Retinal pigment epithelial cell (primary cell): ENCODE measurements at regions not wholly inside any gene's neighbourhood (a gene's known extent, or its start where the extent isn't known, plus 50 kb on each side); places are given as distances from the start of the nearest gene placed in this dataset.

Experiments
- DNase-seq: peaks from one replicate; pipeline ENCODE4 v3.0.0-alpha.2; 2010; ENCODE audit warnings: low read depth
- H3K4me3 ChIP-seq: 2 replicates; pipeline ENCODE4 v1.5.1; 2011; ENCODE audit warnings: mild to moderate bottlenecking, low read length, control low read depth, moderate library complexity
- CTCF ChIP-seq: conservative IDR thresholded peaks from 2 replicates; pipeline ENCODE4 v1.5.1; 2011; ENCODE audit warnings: low read depth, low read length, control low read depth, inconsistent platforms

DNA sequence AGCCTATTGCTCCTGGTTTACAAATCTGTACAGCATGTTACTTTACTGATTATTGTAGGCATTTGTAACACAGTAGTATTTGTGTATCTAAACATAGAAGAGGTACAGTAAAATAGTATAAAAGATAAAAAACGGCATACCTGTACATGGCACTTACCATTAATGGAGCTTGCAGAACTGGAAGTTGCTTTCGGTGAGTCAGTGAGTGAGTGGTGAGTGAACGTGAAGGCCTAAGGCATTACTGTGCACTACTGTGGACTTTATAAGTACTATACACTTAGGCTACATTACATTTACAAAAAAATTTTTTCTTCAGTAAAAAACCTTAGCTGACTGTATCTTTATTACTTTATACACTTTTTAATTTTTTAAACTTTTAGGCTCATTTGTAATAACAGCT, 90.9 kb downstream of the RAP2B start:
- no peak overlapping the region for H3K4me3 ChIP-seq
- no peak for DNase-seq
- no peak for TF ChIP-seq CTCF

DNA sequence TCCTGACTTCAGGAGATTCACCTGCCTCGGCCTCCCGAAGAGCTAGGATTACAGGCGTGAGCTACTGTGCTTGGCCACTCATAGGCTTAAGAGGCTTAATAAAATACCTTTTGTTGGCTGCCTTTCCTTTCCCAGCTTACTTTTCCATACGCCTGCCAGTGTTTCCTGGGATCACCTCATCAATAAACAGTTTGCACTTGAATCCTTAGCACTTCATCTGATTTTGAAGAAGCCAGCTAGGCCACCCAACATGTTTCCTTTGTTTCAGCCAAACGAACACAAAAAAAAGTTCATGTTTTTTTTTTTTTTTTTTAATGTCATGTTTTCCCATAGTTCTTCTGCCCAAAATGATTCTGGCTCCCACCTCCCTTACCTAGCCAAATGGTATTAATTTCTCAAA, 92.3 kb downstream of the RAP2B start:
- DNase-seq = no peak
- H3K4me3 ChIP-seq = no peak overlapping the region
- TF ChIP-seq CTCF = no peak

DNA sequence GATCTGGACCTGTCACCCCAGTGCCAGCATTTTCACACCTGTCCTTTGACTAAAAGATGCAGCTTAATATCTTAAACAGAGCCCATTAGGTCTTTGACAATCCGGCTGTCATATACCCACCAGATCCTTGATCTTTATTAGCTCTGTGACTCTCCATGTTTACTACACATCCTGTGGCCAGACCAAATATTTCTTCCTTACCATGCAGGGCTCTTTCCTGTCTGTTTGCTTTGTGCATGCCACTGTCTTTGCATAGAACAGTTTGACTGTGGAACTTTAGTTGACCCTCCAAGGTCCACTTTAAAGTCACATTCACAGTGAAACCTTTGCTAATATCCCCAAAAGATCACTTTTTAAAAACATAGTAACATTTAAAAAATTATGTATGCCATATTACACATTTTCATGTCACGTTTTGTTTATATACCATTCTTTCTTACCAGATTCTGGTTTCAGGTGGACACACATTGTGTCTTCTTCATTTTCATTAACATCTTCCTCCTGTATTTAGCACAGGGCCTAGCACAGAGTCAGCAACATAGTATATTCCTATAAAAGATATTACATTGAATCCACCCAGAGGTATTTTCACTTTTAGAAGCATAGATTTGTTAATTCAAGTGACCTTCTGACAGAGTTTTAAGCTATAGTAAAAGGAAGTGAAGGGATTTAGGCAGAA, 95.8 kb downstream of the RAP2B start:
- DNase-seq = no peak
- no peak for TF ChIP-seq CTCF
- no peak overlapping the region for H3K4me3 ChIP-seq

GRCh38 chr3:153259956-153260355, 97.9 kb downstream of the RAP2B start:
- no peak overlapping the region for H3K4me3 ChIP-seq
- TF ChIP-seq CTCF = no peak
- DNase-seq = no peak

DNA sequence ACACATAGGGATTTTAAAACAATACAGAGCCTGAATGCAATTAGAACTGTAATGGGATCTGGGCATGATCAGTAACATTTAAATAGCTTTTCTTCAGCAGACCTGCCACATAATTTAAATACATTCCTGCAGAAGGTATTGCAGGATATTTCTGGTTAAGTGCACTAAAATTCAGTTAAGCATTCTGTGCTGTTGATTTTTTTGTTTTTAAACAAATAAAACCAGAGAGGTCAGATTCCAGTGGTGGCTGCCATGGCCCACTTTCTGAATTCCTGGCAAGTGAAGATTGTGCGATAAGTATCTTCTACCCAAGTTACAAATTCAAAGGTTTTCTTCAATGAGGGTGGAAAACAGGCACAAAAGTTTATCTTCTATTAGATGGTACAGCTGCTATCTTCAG, 98.7 kb downstream of the RAP2B start:
- no peak for TF ChIP-seq CTCF
- no peak overlapping the region for H3K4me3 ChIP-seq

DNA sequence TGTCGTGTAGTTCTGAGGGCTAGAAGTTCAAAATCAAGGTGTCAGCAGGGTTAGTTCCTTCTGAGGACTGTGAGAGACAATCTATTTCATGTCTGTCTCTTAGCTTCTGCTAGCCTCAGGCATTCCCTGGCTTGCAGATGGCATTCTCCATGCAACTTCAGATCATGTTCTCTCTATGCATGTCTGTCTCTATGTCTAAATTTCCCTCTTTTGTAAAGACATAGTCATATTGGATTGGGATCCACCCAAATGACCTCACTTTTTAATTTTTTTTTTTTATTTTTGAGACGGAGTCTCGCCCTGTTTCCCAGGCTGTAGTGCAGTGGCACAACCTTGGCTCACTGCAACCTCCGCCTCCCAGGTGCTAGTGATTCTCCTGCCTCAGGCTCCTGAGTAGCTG, 104.6 kb downstream of the RAP2B start:
- H3K4me3 ChIP-seq = no peak overlapping the region
- TF ChIP-seq CTCF = no peak
- DNase-seq = no peak

More for the DNA sequence above, 98.7 kb downstream of the RAP2B start:
- DNase-seq = no peak

GRCh38 chr3:153268564-153269279, 106.7 kb downstream of the RAP2B start:
- no peak for DNase-seq
- no peak for TF ChIP-seq CTCF
- H3K4me3 ChIP-seq = no peak overlapping the region
